Endothelial cell of umbilical vein (primary cell): ENCODE measurements at regions not wholly inside any gene's neighbourhood (a gene's known extent, or its start where the extent isn't known, plus 50 kb on each side); places are given as distances from the start of the nearest gene placed in this dataset.

Source experiments
- CTCF ChIP-seq, 2 donors: IDR thresholded peaks; 1 replicate in 1 of 2; 2 replicates in 1 of 2; pipeline ENCODE4 v1.5.1; 2011; ENCODE audit warnings: low read length in 2 of 2, mild to moderate bottlenecking in 2 of 2, moderate library complexity in 2 of 2, control low read depth in 1 of 2, inconsistent platforms in 1 of 2, low read depth in 1 of 2; ENCODE audit not compliant: insufficient read depth in 1 of 2; ENCODE audit errors: extremely low read depth in 1 of 2
- EZH2 ChIP-seq: IDR thresholded peaks from 2 replicates; pipeline ENCODE4 v1.6.1; 2012; ENCODE audit warnings: borderline replicate concordance, low read depth, mild to moderate bottlenecking, moderate library complexity, low read length, inconsistent platforms; ENCODE audit not compliant: severe bottlenecking
- FOS ChIP-seq: IDR thresholded peaks from 2 replicates; pipeline ENCODE4 v1.6.1; 2011; ENCODE audit warnings: mild to moderate bottlenecking, low read length, moderate library complexity, borderline replicate concordance; ENCODE audit not compliant: insufficient read depth
- MAX ChIP-seq: IDR thresholded peaks from 2 replicates; pipeline ENCODE4 v1.6.1; 2011; ENCODE audit not compliant: insufficient read depth, insufficient read length
- POLR2A ChIP-seq: IDR thresholded peaks from 2 replicates; pipeline ENCODE4 v1.6.1; 2012; ENCODE audit warnings: low read depth, mild to moderate bottlenecking, control low read depth, low read length
- POLR2AphosphoS5 ChIP-seq: IDR thresholded peaks from 2 replicates; pipeline ENCODE4 v1.6.1; 2012; ENCODE audit warnings: low read depth, mild to moderate bottlenecking, control low read depth, low read length, moderate library complexity; ENCODE audit not compliant: insufficient read depth

- no peak for TF ChIP-seq MAX
- TF ChIP-seq POLR2A = no peak
- no peak for TF ChIP-seq CTCF (IDR thresholded peaks at IDR 0.05; ENCODE audit: extremely low read depth in 1 of 2, insufficient read depth in 1 of 2, low read depth in 1 of 2, low read length in 2 of 2)
- no peak for TF ChIP-seq EZH2
- TF ChIP-seq POLR2AphosphoS5 = no peak
- no peak for TF ChIP-seq FOS
Observed at GRCh38 chr17:54372069-54372749, 528.4 kb upstream of the TOM1L1 start.
